Pancreas (tissue), 10 donors: ENCODE measurements at regions not wholly inside any gene's neighbourhood (a gene's known extent, or its start where the extent isn't known, plus 50 kb on each side); places are given as distances from the start of the nearest gene placed in this dataset.
"Not testable (repeated sequence)": the region's sequence is repeated elsewhere in the genome, so short reads cannot be mapped to it uniquely, and the experiment has no call there.

ENCODE experiments used
- ATAC-seq, 4 donors: fragments of 200-7000 bp; cut with Tn5 transposase; one replicate each; pipeline versions ENCODE4 v1.8.0 to v1.9.1; 2020; ENCODE audit warnings: mild to moderate bottlenecking in 4 of 4, moderate library complexity in 4 of 4
- DNase-seq, 6 donors: peaks; one replicate each; pipeline ENCODE4 v3.0.0-alpha.2; 2020
- FAIRE-seq: peaks from 2 replicates; lab custom pipeline; 2012; peaks lifted over from hg19 to GRCh38; lab: Jason Lieb, UNC
- H3K27ac ChIP-seq, 4 donors: fragments of 200-600 bp; sonication (generic); 1 replicate in 3 of 4; 2 replicates in 1 of 4; pipeline versions ENCODE4 v1.5.0 to v1.8.0; 2020
- H3K27me3 ChIP-seq, 4 donors: fragments of 200-600 bp; one replicate each; pipeline ENCODE4 v1.8.0; 2021
- H3K36me3 ChIP-seq, 3 donors: fragments of 200-600 bp; sonication (generic) in 1 of 3; one replicate each; pipeline versions ENCODE4 v1.5.0 to v1.8.0; 2020 to 2021
- H3K4me1 ChIP-seq, 3 donors: fragments of 200-600 bp; one replicate each; pipeline ENCODE4 v1.8.0; 2021
- H3K4me3 ChIP-seq, 4 donors: fragments of 200-600 bp; sonication (generic) in 2 of 4; one replicate each; pipeline versions ENCODE4 v1.5.0 to v1.8.0; 2020 to 2021
- H3K9me3 ChIP-seq, 4 donors: fragments of 200-600 bp; one replicate each; pipeline ENCODE4 v1.8.0; 2021
- WGBS, 2 donors: extraction: QIAGEN DNeasy Blood & Tissue Kit; methylation state at CpG; one replicate each; pipeline ENCODE4 v1.1.7; 2013; 5-methylcytosine and 5-hydroxymethylcytosine counted together
- intact Hi-C, 3 donors: fragments of 100-400 bp; cut with DNase I; formaldehyde crosslinking; loops; one replicate each; pipeline versions ENCODE4 v1.11.1 to v1.14.2; 2022
- TF ChIP-seq, protein P1 (sequence below), 4 donors: fragments of 200-600 bp; sonication (generic) in 3 of 4; IDR thresholded peaks; one replicate each; pipeline versions ENCODE4 v1.5.0 to v1.8.0; 2021; ENCODE audit warnings: antibody characterized with exemption in 4 of 4
- donor health status: healthy with polysubstance abuse.
- donor health status: DM: no; HTN: no; CAD: no; lungs with moderate emphysema.
- donor health status: DM: no; HTN: no; CAD: no.
- donor health status: control.
- donor health status: control.
- donor health status: Bipolar disorder and iron deficiency.
- donor health status: DM: yes; HTN: yes; CAD: no.
- donor health status: DM: no; HTN: no; CAD: no.
- donor health status: DM: no; HTN: no; CAD: no.
- donor health status: DM: yes; HTN: yes; CAD: no.

GRCh38 chr2:17133052-17133671 is 385.1 kb downstream of the RAD51AP2 start:
- no peaks in the 10 kb centered on the region for H3K36me3 ChIP-seq
- TF ChIP-seq, protein P1, sequence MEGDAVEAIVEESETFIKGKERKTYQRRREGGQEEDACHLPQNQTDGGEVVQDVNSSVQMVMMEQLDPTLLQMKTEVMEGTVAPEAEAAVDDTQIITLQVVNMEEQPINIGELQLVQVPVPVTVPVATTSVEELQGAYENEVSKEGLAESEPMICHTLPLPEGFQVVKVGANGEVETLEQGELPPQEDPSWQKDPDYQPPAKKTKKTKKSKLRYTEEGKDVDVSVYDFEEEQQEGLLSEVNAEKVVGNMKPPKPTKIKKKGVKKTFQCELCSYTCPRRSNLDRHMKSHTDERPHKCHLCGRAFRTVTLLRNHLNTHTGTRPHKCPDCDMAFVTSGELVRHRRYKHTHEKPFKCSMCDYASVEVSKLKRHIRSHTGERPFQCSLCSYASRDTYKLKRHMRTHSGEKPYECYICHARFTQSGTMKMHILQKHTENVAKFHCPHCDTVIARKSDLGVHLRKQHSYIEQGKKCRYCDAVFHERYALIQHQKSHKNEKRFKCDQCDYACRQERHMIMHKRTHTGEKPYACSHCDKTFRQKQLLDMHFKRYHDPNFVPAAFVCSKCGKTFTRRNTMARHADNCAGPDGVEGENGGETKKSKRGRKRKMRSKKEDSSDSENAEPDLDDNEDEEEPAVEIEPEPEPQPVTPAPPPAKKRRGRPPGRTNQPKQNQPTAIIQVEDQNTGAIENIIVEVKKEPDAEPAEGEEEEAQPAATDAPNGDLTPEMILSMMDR (IDR thresholded peaks at IDR 0.05), result no peak
- H3K4me3 ChIP-seq, result no peak overlapping the region
- no peak for ATAC-seq
- no peaks in the 10 kb centered on the region for H3K9me3 ChIP-seq
- FAIRE-seq, result no peak
- 59 to 67% methylated on average over 6 of the region's 6 CpGs for WGBS, 2 donors
- H3K27ac ChIP-seq, result no peak overlapping the region
- intact Hi-C loops, result no loop called here
- DNase-seq, result no peak
- no peaks in the 10 kb centered on the region for H3K4me1 ChIP-seq
- H3K27me3 ChIP-seq, result no peaks in the 10 kb centered on the region

DNA sequence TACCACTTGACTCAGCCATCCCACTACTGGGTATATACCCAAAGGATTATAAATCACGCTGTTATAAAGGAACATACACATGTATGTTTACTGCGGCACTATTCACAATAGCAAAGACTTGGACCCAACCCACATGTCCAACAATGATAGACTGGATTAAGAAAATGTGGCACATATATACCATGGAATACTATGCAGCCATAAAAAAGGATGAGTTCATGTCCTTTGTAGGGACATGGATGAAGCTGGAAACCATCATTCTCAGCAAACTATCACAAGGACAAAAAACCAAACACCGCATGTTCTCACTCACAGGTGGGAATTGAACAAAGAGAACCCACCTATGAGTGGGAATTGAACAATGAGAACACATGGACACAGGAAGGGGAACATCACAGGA is 387.6 kb downstream of the RAD51AP2 start:
- H3K4me1 ChIP-seq, intact Hi-C loops, H3K9me3 ChIP-seq, ATAC-seq, FAIRE-seq, H3K4me3 ChIP-seq, H3K27ac ChIP-seq, H3K27me3 ChIP-seq, H3K36me3 ChIP-seq, DNase-seq: not testable (repeated sequence)
- WGBS, 2 donors, result 86 to 91% methylated on average over 3 of the region's 3 CpGs

DNA sequence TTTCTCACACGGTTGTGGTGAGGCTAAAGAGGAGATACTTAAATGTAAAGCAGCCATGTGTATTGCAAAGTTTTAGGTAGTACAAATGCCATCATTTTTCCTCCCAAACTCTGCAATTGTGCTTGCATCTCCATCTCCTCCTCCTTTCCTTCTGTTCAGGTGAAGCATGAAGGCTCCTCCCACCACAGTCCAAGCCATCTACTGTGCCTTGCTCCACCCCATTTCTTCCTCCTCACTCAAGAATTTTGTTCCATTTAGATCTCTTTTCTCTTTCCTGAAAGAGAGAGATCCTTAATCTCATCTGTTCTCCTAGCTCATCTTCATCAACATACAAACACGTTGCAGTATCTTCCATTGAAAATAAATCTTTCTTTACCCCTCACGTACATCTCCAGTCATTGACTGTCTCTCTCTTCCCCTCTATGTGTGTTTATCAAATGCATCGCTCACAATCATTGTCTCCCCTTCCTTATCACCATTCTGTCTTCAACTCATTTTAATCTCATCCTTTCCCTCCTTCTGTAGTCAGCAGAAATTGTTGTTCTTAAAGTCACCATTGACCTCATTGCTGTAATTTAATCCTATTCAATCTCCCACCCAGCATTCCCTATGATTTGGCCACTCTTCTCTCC is 392.1 kb downstream of the RAD51AP2 start:
- Histone ChIP-seq H3K27ac (no peak overlapping the region), H3K9me3 (no peaks in the 10 kb centered on the region), H3K36me3 (no peaks in the 10 kb centered on the region), H3K4me1 (no peaks in the 10 kb centered on the region), H3K4me3 (no peak overlapping the region), H3K27me3 (no peaks in the 10 kb centered on the region)
- ATAC-seq (no peak), DNase-seq (no peak), FAIRE-seq (no peak)
- WGBS, 2 donors, result 42 to 56% methylated on average over 4 of the region's 4 CpGs
- TF ChIP-seq, protein P1 (IDR thresholded peaks at IDR 0.05), result no peak
- intact Hi-C loops, result no loop called here

GRCh38 chr2:17124575-17125318 is 393.5 kb downstream of the RAD51AP2 start:
- Histone ChIP-seq H3K27me3 (no peaks in the 10 kb centered on the region), H3K4me1 (no peaks in the 10 kb centered on the region), H3K36me3 (no peaks in the 10 kb centered on the region), H3K4me3 (no peak overlapping the region), H3K9me3 (no peaks in the 10 kb centered on the region), H3K27ac (no peak overlapping the region)
- WGBS, 2 donors, result 44 to 47% methylated on average over 1 of the region's 1 CpG
- intact Hi-C loops, result no loop called here
- TF ChIP-seq, protein P1 (IDR thresholded peaks at IDR 0.05), result no peak
- FAIRE-seq (no peak), DNase-seq (no peak), ATAC-seq (no peak)

GRCh38 chr2:17122887-17123501 is 395.2 kb downstream of the RAD51AP2 start:
- intact Hi-C loops, result no loop called here
- Histone ChIP-seq H3K27me3 (no peaks in the 10 kb centered on the region), H3K36me3 (no peaks in the 10 kb centered on the region), H3K4me3 (no peak overlapping the region), H3K27ac (no peak overlapping the region), H3K4me1 (no peaks in the 10 kb centered on the region), H3K9me3 (no peaks in the 10 kb centered on the region)
- DNase-seq (no peak), FAIRE-seq (no peak), ATAC-seq (no peak)
- 37 to 53% methylated on average over 7 of the region's 7 CpGs for WGBS, 2 donors
- TF ChIP-seq, protein P1 (IDR thresholded peaks at IDR 0.05), result no peak
